CD4-positive, CD25-positive, alpha-beta regulatory T cell (primary cell): ENCODE measurements at regions not wholly inside any gene's neighbourhood (a gene's known extent, or its start where the extent isn't known, plus 50 kb on each side); places are given as distances from the start of the nearest gene placed in this dataset.

ENCODE experiments used
- ATAC-seq, 2 donors: fragments of 150-1000 bp; cut with Tn5 transposase; one replicate each; pipeline ENCODE4 v1.10.0; 2021; ENCODE audit warnings: low read depth in 2 of 2, moderate number of reproducible peaks in 2 of 2, moderate library complexity in 1 of 2
- DNase-seq, 3 donors: peaks; one replicate each; pipeline versions ENCODE4 v3.0.0 to v3.0.0-alpha.2; 2012 to 2022; ENCODE audit warnings: mixed read lengths in 1 of 3
- H3K27ac ChIP-seq: one replicate; pipeline ENCODE4 v1.7.0; 2013; ENCODE audit warnings: mild to moderate bottlenecking, low read length; ENCODE audit not compliant: insufficient read depth, poor library complexity, severe bottlenecking
- H3K27me3 ChIP-seq: one replicate; pipeline ENCODE4 v1.7.0; 2013; ENCODE audit warnings: low read length; ENCODE audit not compliant: control insufficient read depth, insufficient read depth
- H3K36me3 ChIP-seq: one replicate; pipeline ENCODE4 v1.7.0; 2013; ENCODE audit warnings: mild to moderate bottlenecking, low read length, moderate library complexity; ENCODE audit not compliant: control insufficient read depth, insufficient read depth
- H3K4me1 ChIP-seq: 2 replicates; pipeline ENCODE4 v1.7.0; 2013; ENCODE audit warnings: mild to moderate bottlenecking, low read length; ENCODE audit not compliant: insufficient read depth, control insufficient read depth, poor library complexity, severe bottlenecking
- H3K4me3 ChIP-seq: one replicate; pipeline ENCODE4 v1.7.0; 2013; ENCODE audit warnings: low read depth, mild to moderate bottlenecking, low read length, moderate library complexity
- H3K9me3 ChIP-seq, 2 experiments: 1 replicate in 1 of 2; 2 replicates in 1 of 2; pipeline ENCODE4 v1.7.0; 2013; ENCODE audit warnings: low read length in 2 of 2, mild to moderate bottlenecking in 1 of 2, moderate library complexity in 1 of 2; ENCODE audit not compliant: control insufficient read depth in 2 of 2
- H3K27ac Mint-ChIP-seq, 3 donors: one replicate each; pipeline ENCODE4 v1.8.0; 2020 to 2022; ENCODE audit warnings: mild to moderate bottlenecking in 3 of 3, mixed read lengths in 3 of 3, moderate library complexity in 2 of 3
- H3K27me3 Mint-ChIP-seq: one replicate; pipeline ENCODE4 v1.8.0; 2022; ENCODE audit warnings: mild to moderate bottlenecking, mixed read lengths
- H3K36me3 Mint-ChIP-seq: one replicate; pipeline ENCODE4 v1.8.0; 2020; ENCODE audit warnings: mixed read lengths
- H3K4me1 Mint-ChIP-seq, 4 donors: one replicate each; pipeline ENCODE4 v1.8.0; 2020 to 2022; ENCODE audit warnings: mixed read lengths in 4 of 4, mild to moderate bottlenecking in 1 of 4
- H3K4me3 Mint-ChIP-seq, 4 donors: one replicate each; pipeline ENCODE4 v1.8.0; 2020 to 2022; ENCODE audit warnings: mild to moderate bottlenecking in 4 of 4, mixed read lengths in 4 of 4, moderate library complexity in 3 of 4
- H3K9me3 Mint-ChIP-seq, 7 donors: one replicate each; pipeline ENCODE4 v1.8.0; 2020 to 2022; ENCODE audit warnings: mixed read lengths in 7 of 7, mild to moderate bottlenecking in 3 of 7, moderate library complexity in 2 of 7

DNA sequence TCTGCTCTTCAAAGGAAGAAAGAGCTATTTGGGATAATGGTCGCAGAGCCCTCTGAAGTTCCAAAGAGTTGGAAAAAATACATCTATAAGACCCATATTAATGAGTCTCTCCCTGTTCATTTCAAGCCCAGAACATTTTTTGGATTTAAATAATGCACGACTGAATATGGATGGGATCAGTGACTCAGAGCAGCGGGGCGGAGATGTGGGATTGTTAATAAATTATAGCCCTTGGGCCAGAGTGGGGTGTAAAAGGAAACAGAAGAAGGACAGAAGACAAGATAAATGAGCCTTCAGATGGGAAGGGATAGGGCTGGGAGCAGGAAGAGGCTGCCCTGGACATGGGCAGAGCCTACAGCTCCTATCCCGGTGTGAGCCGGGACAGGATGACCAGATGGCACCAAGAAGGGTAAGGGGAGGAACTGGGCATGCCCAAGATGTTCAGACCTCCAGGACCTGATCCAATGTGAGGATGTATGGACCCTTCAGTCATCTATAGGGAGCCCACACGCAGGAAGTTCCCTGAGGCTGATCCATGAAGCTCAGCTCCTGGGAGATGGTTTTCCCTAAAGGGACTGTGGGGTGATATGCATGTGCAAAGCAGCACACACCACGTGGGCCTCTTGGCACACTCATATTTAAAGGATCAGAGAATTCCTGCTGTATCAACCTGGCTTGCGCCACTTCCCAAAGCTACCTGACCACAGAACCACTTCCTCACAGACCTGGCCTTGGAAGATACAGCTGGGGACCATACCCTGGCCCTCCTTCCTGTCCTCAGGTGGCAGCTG is 96.1 kb upstream of the PLXNA4 start:
- Mint-ChIP-seq H3K36me3 (no peaks in the 10 kb centered on the region), H3K27me3 (peaks cover 4% of the 10 kb centered on the region), H3K9me3 (peaks cover 0 to 3% (median 0%) of the 10 kb centered on the region in 7 donors), H3K4me1 (peaks cover 0 to 2% (median 0%) of the 10 kb centered on the region in 4 donors), H3K27ac (no peak overlapping the region), H3K4me3 (no peak overlapping the region)
- Histone ChIP-seq H3K4me1 (no peaks in the 10 kb centered on the region), H3K9me3 (no peaks in the 10 kb centered on the region), H3K27ac (no peak overlapping the region), H3K27me3 (no peaks in the 10 kb centered on the region), H3K4me3 (no peak overlapping the region), H3K36me3 (no peaks in the 10 kb centered on the region)
- DNase-seq (no peak), ATAC-seq (no peak)

DNA sequence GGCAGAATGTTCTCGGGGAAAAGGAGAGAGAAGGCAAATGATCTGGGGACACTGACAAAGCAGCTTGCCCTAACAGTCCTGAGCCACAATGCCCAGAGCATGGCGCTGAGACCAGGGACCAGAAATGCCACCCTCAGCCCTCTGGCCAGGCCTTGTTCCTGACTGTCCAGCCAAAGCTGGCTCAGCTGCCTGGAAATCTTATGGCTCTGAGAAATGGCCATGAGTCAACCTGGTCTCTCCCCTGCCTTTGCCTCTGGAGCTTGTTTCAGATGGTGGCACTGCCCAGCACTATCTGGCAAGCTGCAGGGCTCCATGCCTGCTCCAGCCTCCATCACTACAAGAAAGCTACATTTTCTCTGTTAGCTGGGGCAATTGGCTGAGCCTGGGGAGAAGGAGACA is 90.5 kb upstream of the PLXNA4 start:
- H3K27me3 Mint-ChIP-seq, result no peaks in the 10 kb centered on the region
- peak overlapping the region; percentile 61 to 92 (median 66) for H3K27ac Mint-ChIP-seq

GRCh38 chr7:132666071-132666773 is 90.0 kb upstream of the PLXNA4 start:
- Histone ChIP-seq H3K36me3 (no peaks in the 10 kb centered on the region), H3K4me1 (no peaks in the 10 kb centered on the region), H3K4me3 (peak overlapping the region; percentile 58), H3K9me3 (no peaks in the 10 kb centered on the region), H3K27me3 (no peaks in the 10 kb centered on the region), H3K27ac (no peak overlapping the region)
- H3K27ac Mint-ChIP-seq, result peak overlapping the region; percentile 61 to 92 (median 66)
- no peaks in the 10 kb centered on the region for H3K36me3 Mint-ChIP-seq
- peak in 1 of 2 donors; percentile 61 for ATAC-seq
- H3K4me3 Mint-ChIP-seq, result peak overlapping the region in 3 of 4 donors; percentile 24 to 75 (median 46)
- DNase-seq, result peak in 2 of 3 donors; percentile 24 to 71
- no peaks in the 10 kb centered on the region for H3K27me3 Mint-ChIP-seq
- peaks cover 0 to 12% (median 8%) of the 10 kb centered on the region in 4 donors for H3K4me1 Mint-ChIP-seq
- H3K9me3 Mint-ChIP-seq, result peaks cover 0 to 3% (median 0%) of the 10 kb centered on the region in 7 donors

More for the DNA sequence above, 90.5 kb upstream of the PLXNA4 start:
- no peak overlapping the region for H3K27ac ChIP-seq
- H3K4me1 ChIP-seq, result no peaks in the 10 kb centered on the region
- peaks cover 0 to 12% (median 7%) of the 10 kb centered on the region in 4 donors for H3K4me1 Mint-ChIP-seq
- H3K4me3 Mint-ChIP-seq, result peak overlapping the region in 3 of 4 donors; percentile 24 to 75 (median 46)
- ATAC-seq (no peak), DNase-seq (no peak)
- H3K9me3 Mint-ChIP-seq, result peaks cover 0 to 3% (median under 1%) of the 10 kb centered on the region in 7 donors
- H3K27me3 ChIP-seq, result no peaks in the 10 kb centered on the region
- no peaks in the 10 kb centered on the region for H3K36me3 ChIP-seq
- no peaks in the 10 kb centered on the region for H3K36me3 Mint-ChIP-seq
- peak overlapping the region; percentile 58 for H3K4me3 ChIP-seq
- H3K9me3 ChIP-seq, result no peaks in the 10 kb centered on the region

GRCh38 chr7:132656846-132657776 is 80.8 kb upstream of the PLXNA4 start:
- H3K4me1 Mint-ChIP-seq, result peaks cover 14 to 28% (median 18%) of the 10 kb centered on the region in 4 donors
- Histone ChIP-seq H3K9me3 (no peaks in the 10 kb centered on the region), H3K27me3 (no peaks in the 10 kb centered on the region), H3K4me1 (peaks cover 9% of the 10 kb centered on the region), H3K36me3 (no peaks in the 10 kb centered on the region), H3K27ac (no peak overlapping the region), H3K4me3 (no peak overlapping the region)
- no peaks in the 10 kb centered on the region for H3K36me3 Mint-ChIP-seq
- peaks cover 0 to 2% (median 0%) of the 10 kb centered on the region in 7 donors for H3K9me3 Mint-ChIP-seq
- DNase-seq (peak in 1 of 3 donors; percentile 9), ATAC-seq (no peak)
- peak overlapping the region in 2 of 3 donors; percentile 4 to 65 for H3K27ac Mint-ChIP-seq
- H3K27me3 Mint-ChIP-seq, result peaks cover 4% of the 10 kb centered on the region
- H3K4me3 Mint-ChIP-seq, result peak overlapping the region in 1 of 4 donors; percentile 26

DNA sequence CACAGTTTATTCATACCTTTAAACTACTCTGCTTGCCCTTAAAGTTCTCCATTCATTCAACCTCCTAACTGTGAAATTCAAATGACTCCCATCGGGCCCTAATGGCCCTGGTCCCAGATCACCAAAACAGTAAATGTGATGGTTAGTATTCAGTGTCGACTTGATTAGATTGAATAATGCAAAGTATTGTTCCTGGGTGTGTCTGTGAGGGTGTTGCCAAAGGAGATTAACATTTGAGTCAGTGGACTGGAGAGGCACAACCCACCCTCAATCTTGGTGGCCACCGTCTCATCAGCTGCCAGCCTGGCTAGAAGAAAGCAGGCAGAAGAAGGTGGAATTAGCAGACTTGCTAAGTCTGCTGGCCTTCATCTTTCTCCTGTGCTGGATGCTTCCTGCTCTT is 80.1 kb upstream of the PLXNA4 start:
- H3K27ac ChIP-seq, result no peak overlapping the region
- Mint-ChIP-seq H3K4me3 (no peak overlapping the region), H3K27me3 (peaks cover 4% of the 10 kb centered on the region), H3K27ac (peak overlapping the region in 1 of 3 donors; percentile 4), H3K36me3 (no peaks in the 10 kb centered on the region), H3K4me1 (peaks cover 14 to 28% (median 18%) of the 10 kb centered on the region in 4 donors), H3K9me3 (peaks cover 0 to 2% (median 0%) of the 10 kb centered on the region in 7 donors)
- H3K36me3 ChIP-seq, result no peaks in the 10 kb centered on the region
- H3K27me3 ChIP-seq, result no peaks in the 10 kb centered on the region
- no peak overlapping the region for H3K4me3 ChIP-seq
- peaks cover 9% of the 10 kb centered on the region for H3K4me1 ChIP-seq
- ATAC-seq, result no peak
- H3K9me3 ChIP-seq, result no peaks in the 10 kb centered on the region
- no peak for DNase-seq

GRCh38 chr7:132655131-132655727 is 79.0 kb upstream of the PLXNA4 start:
- Mint-ChIP-seq H3K4me1 (peaks cover 14 to 28% (median 17%) of the 10 kb centered on the region in 4 donors), H3K36me3 (no peaks in the 10 kb centered on the region)
- ATAC-seq, result peak; percentile 63 to 75

More at GRCh38 chr7:132655131-132655727, 79.0 kb upstream of the PLXNA4 start:
- Mint-ChIP-seq H3K4me3 (peak overlapping the region; percentile 51 to 89 (median 68)), H3K27ac (peak overlapping the region; percentile 8 to 84 (median 83)), H3K9me3 (peaks cover 0 to 2% (median 0%) of the 10 kb centered on the region in 7 donors), H3K27me3 (peaks cover 4% of the 10 kb centered on the region)
- no peaks in the 10 kb centered on the region for H3K27me3 ChIP-seq
- H3K27ac ChIP-seq, result no peak overlapping the region
- H3K4me3 ChIP-seq, result peak overlapping the region; percentile 67
- no peaks in the 10 kb centered on the region for H3K9me3 ChIP-seq
- no peaks in the 10 kb centered on the region for H3K36me3 ChIP-seq
- peak in 2 of 3 donors; percentile 37 to 50 for DNase-seq
- H3K4me1 ChIP-seq, result peaks cover 9% of the 10 kb centered on the region
